Transverse colon (tissue), 4 donors: ENCODE measurements at regions not wholly inside any gene's neighbourhood (a gene's known extent, or its start where the extent isn't known, plus 50 kb on each side); places are given as distances from the start of the nearest gene placed in this dataset.
A peak's percentile ranks its signal among the peaks of the same experiment; 100 is the strongest.

Experiments
- DNase-seq: peaks from one replicate; pipeline ENCODE4 v3.0.0-alpha.2; 2019
- H3K27ac ChIP-seq, 4 donors: fragments of 200-600 bp; sonication (generic); 2 replicates each; pipeline ENCODE4 v1.5.1; 2016 to 2018; ENCODE audit warnings: inconsistent platforms in 4 of 4
- H3K27me3 ChIP-seq: fragments of 200-600 bp; sonication (generic); 2 replicates; pipeline ENCODE4 v1.5.1; 2017; ENCODE audit warnings: inconsistent platforms
- H3K36me3 ChIP-seq, 4 donors: fragments of 200-600 bp; sonication (generic); 2 replicates each; pipeline ENCODE4 v1.5.1; 2017 to 2019; ENCODE audit warnings: inconsistent platforms in 4 of 4
- H3K4me1 ChIP-seq, 4 donors: fragments of 200-600 bp; sonication (generic); 2 replicates each; pipeline ENCODE4 v1.5.1; 2017 to 2020; ENCODE audit warnings: inconsistent platforms in 4 of 4
- H3K4me3 ChIP-seq, 4 donors: fragments of 200-600 bp; sonication (generic); 1 replicate in 1 of 4; 2 replicates in 3 of 4; pipeline versions ENCODE4 v1.5.1 to v1.6.1; 2017 to 2019; ENCODE audit warnings: inconsistent platforms in 4 of 4
- H3K9me3 ChIP-seq, 2 donors: fragments of 200-600 bp; sonication (generic); 2 replicates each; pipeline ENCODE4 v1.5.1; 2017 to 2019; ENCODE audit warnings: inconsistent platforms in 2 of 2
- CTCF ChIP-seq, 5 experiments: fragments of 200-600 bp in 3 of 5; fragments of 450-650 bp in 2 of 5; sonication (generic) in 3 of 5; IDR thresholded peaks; 1 replicate in 2 of 5; 2 replicates in 3 of 5; pipeline ENCODE4 v1.5.1; 2016 to 2017; ENCODE audit warnings: antibody characterized with exemption in 5 of 5, inconsistent platforms in 3 of 5, mild to moderate bottlenecking in 2 of 5, moderate library complexity in 1 of 5
- EP300 ChIP-seq: sonication (generic); formaldehyde crosslinking; IDR thresholded peaks from one replicate; pipeline ENCODE4 v1.6.1; 2017; ENCODE audit warnings: antibody characterized with exemption, low read depth
- POLR2A ChIP-seq: fragments of 450-650 bp; IDR thresholded peaks from one replicate; pipeline ENCODE4 v1.6.1; 2016; ENCODE audit warnings: antibody characterized with exemption, mild to moderate bottlenecking, moderate library complexity
- POLR2AphosphoS5 ChIP-seq, 3 donors: sonication (generic); formaldehyde crosslinking; IDR thresholded peaks; one replicate each; pipeline ENCODE4 v1.6.1; 2016; ENCODE audit warnings: antibody characterized with exemption in 3 of 3
- WGBS, 2 donors: methylation state at CpG; one replicate each; pipeline ENCODE4 v1.1.5; 2018; ENCODE audit warnings: low coverage in 1 of 2; 5-methylcytosine and 5-hydroxymethylcytosine counted together
- in situ Hi-C, 4 donors: fragments of 200-750 bp; cut with MboI; loops; one replicate each; pipeline versions ENCODE4 v1.15.0 to v1.15.1; 2017; ENCODE audit warnings: low sequenced_read_pairs in 3 of 4, low pct_ligation_motif_present in 1 of 4, low pct_unique_long_range_greater_than_20kb in 1 of 4
- intact Hi-C: fragments of 100-400 bp; cut with DNase I; formaldehyde crosslinking; loops from one replicate; pipeline ENCODE4 v1.15.1; 2023; ENCODE audit warnings: low total_unique reads

- intact Hi-C loops (no loop called here), in situ Hi-C loops (no loop called here)
- no peaks in the 10 kb centered on the region for H3K27me3 ChIP-seq
- WGBS, 2 donors = 21 to 41% methylated on average over 2 of the region's 2 CpGs
- DNase-seq = no peak
- H3K4me3 ChIP-seq = no peak overlapping the region
- peaks cover 0 to 32% (median 8%) of the 10 kb centered on the region in 4 donors for H3K4me1 ChIP-seq
- H3K27ac ChIP-seq = no peak overlapping the region
- no peaks in the 10 kb centered on the region for H3K9me3 ChIP-seq
- no peaks in the 10 kb centered on the region for H3K36me3 ChIP-seq
- no peak for TF ChIP-seq EP300
- TF ChIP-seq CTCF (IDR thresholded peaks at IDR 0.05) = no peak
- TF ChIP-seq POLR2AphosphoS5 (IDR thresholded peaks at IDR 0.05) = no peak
- TF ChIP-seq POLR2A = no peak
These were observed 562.6 kb upstream of the DPPA4 start for GRCh38 chr3:109899925-109900324.

GRCh38 chr3:109900783-109901182, 563.4 kb upstream of the DPPA4 start:
- H3K9me3 ChIP-seq = no peaks in the 10 kb centered on the region
- H3K4me3 ChIP-seq = no peak overlapping the region
- TF ChIP-seq POLR2AphosphoS5 (IDR thresholded peaks at IDR 0.05) (peak in 2 of 3 donors; percentile 10 to 13), EP300 (no peak), POLR2A (no peak), CTCF (IDR thresholded peaks at IDR 0.05) (no peak)
- peaks cover 0 to 32% (median 8%) of the 10 kb centered on the region in 4 donors for H3K4me1 ChIP-seq
- in situ Hi-C loops (no loop called here), intact Hi-C loops (no loop called here)
- no peaks in the 10 kb centered on the region for H3K27me3 ChIP-seq
- DNase-seq = no peak
- WGBS, 2 donors = 30 to 33% methylated on average over 1 of the region's 1 CpG
- H3K27ac ChIP-seq = no peak overlapping the region
- H3K36me3 ChIP-seq = no peaks in the 10 kb centered on the region

- Histone ChIP-seq H3K4me3 (no peak overlapping the region), H3K9me3 (no peaks in the 10 kb centered on the region), H3K27me3 (no peaks in the 10 kb centered on the region), H3K4me1 (peaks cover 0 to 32% (median 8%) of the 10 kb centered on the region in 4 donors), H3K27ac (peak overlapping the region in 1 of 4 donors; percentile 10), H3K36me3 (no peaks in the 10 kb centered on the region)
- no peak for DNase-seq
- in situ Hi-C loops = no loop called here
- WGBS, 2 donors = 51 to 57% methylated on average over 4 of the region's 4 CpGs
- TF ChIP-seq EP300 (no peak), CTCF (IDR thresholded peaks at IDR 0.05) (no peak), POLR2A (no peak), POLR2AphosphoS5 (IDR thresholded peaks at IDR 0.05) (no peak)
- intact Hi-C loops = no loop called here
These were observed 565.2 kb upstream of the DPPA4 start for GRCh38 chr3:109902549-109902948.

GRCh38 chr3:109903100-109903499, 565.8 kb upstream of the DPPA4 start:
- Histone ChIP-seq H3K27ac (no peak overlapping the region), H3K36me3 (no peaks in the 10 kb centered on the region), H3K4me3 (no peak overlapping the region), H3K4me1 (peaks cover 0 to 32% (median 8%) of the 10 kb centered on the region in 4 donors), H3K27me3 (no peaks in the 10 kb centered on the region), H3K9me3 (no peaks in the 10 kb centered on the region)
- intact Hi-C loops = no loop called here
- TF ChIP-seq EP300 (no peak), CTCF (IDR thresholded peaks at IDR 0.05) (no peak), POLR2AphosphoS5 (IDR thresholded peaks at IDR 0.05) (no peak), POLR2A (no peak)
- DNase-seq = no peak
- in situ Hi-C loops = no loop called here
- 61 to 69% methylated on average over 2 of the region's 2 CpGs for WGBS, 2 donors
